Midbrain (tissue), 1 donor: ENCODE measurements at regions not wholly inside any gene's neighbourhood (a gene's known extent, or its start where the extent isn't known, plus 50 kb on each side); places are given as distances from the start of the nearest gene placed in this dataset.
"Not testable (repeated sequence)": the region's sequence is repeated elsewhere in the genome, so short reads cannot be mapped to it uniquely, and the experiment has no call there.

Source experiments
- DNase-seq: peaks from one replicate; lab custom pipeline; 2025; lab: John Stamatoyannopoulos, UW

DNA sequence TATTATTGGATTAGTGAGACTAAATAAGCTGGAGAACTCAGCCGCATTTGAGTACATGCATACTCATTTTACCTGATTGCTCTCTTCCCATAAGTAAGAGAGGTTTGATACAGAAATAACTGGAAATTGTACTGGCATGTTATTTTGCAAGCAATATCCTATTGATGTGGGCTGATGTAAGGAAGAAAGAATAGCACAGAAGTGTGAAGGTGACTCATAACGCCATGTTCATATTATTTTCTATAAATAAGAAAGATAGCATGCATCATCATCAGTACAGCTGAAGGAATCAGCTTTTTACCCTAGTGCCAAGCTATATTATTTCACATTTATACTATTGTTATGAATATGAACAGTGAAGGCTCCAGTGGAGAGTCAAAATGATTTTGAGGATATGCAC lies 138.3 kb upstream of the FAM47A start:
- DNase-seq = no peak

DNA sequence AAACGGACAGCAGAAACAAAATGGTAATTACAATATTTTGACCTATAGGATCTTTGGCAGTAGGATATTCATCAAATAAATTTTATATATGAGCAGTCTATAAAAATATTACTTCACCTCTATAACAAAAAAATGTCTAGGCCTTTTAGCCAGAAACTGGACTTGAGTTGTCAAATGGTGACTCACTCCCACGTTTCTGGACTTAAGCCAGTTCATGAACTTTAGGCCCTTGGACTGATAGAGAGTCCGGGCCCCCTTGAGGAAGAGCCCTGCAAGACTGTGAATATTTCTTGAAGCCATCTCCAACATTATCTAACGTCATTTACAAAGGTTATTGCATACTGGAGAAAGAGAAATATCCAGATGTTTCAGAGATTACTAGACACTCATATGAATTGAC lies 106.8 kb upstream of the FAM47A start:
- DNase-seq = no peak

DNA sequence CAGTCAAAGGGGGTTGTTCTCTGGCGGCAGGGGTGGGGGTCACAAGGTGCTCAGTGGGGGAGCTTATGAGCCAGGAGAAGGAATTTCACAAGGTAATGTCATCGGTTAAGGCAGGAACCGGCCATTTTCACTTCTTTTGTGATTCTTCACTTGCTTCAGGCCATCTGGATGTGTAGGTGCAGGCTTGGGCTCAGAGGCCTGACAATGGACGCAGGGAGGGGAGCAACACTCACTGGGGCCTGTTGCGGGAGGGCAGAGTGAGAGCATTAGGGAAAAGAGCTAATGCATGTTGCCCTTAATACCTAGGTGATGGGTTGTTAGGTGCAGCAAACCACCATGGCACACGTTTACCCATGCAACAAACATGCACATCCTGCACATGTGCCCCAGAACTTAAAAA lies 98.0 kb upstream of the FAM47A start:
- not testable (repeated sequence) for DNase-seq

DNA sequence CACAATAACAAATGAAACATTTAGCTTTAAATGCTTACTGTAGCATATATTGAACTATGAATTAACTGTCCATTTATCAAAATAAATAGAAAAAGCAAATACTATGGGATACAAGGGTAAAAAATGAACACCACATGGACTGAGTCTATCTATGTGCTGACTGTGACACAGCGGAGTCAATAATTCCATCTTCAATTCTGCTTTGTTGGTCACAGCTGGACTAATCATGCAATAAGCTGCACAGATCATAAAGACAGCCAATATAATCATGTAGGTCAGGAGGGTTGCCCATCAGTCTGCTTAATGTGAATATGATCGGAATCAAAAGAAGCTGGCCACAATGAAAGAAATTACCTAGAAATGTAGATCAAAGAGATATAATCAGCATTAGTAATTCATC lies 95.7 kb upstream of the FAM47A start:
- no peak for DNase-seq

DNA sequence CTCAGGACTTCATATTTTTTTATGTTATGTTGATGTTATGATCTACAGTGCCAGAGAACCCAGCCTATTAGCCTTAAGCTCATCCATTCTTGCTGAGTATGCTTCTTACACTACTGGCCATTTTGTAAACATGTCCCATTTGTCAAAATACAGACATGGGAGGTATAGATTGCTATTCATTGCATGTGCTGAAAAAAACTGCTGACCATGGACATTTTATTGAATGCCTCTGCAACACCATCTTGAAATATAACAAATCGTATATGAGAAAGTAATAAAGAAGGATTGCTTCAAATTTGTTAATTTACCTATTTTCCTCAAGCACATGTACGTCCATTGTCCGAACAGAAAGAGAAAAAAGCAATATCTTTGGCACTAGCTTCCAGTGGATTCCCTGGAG lies 91.5 kb upstream of the FAM47A start:
- DNase-seq = no peak

DNA sequence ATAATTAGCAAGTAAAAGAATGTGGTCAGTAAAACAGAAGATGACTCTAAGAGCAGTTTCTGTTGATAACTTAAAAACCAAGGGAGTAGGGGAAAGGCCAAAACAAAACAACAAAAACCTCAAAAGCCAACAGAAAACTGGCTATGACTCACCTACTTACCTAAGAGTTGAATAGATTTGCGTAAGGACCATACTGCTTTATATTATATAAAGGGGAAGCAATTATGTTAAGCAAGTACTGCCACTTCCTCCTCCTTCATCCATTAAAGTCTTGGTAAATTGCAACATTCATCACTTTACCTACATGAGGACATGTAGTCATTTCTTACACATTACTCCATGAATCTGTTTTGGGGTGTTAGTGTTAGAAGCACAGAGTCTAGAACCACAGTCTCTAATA lies 85.9 kb upstream of the FAM47A start:
- DNase-seq = no peak

DNA sequence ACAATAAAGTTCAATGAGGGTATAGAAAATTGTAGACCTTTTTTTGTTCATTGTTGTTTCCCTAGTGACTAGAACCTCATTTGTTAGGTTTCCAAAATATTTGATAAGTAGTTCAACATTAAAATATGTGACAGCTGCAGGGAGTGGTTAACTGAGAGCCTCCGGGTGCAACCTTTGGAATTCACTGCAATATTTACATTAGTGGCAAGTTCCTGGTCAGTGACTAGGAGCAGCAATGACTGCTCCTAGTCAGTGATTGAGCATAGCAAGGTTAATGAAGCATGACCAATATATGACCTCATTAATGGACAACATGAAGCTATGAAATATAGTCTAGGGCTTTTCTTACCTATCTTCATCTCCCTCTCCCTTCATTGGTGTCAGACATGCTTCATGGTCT lies 65.8 kb upstream of the FAM47A start:
- no peak for DNase-seq
